Mesothelial cell of epicardium (in vitro differentiated cells): ENCODE measurements at regions not wholly inside any gene's neighbourhood (a gene's known extent, or its start where the extent isn't known, plus 50 kb on each side); places are given as distances from the start of the nearest gene placed in this dataset.

Experiments
- DNase-seq, 2 experiments: peaks; one replicate each; pipeline ENCODE4 v3.0.0; 2021; ENCODE audit warnings: low spot score in 2 of 2; ENCODE audit not compliant: unreplicated experiment in 2 of 2
- H3K27ac Mint-ChIP-seq: 2 replicates; pipeline ENCODE4 v1.8.0; 2021; ENCODE audit warnings: mixed read lengths
- H3K27me3 Mint-ChIP-seq: 2 replicates; pipeline ENCODE4 v1.8.0; 2021; ENCODE audit warnings: low read depth, mixed read lengths
- H3K36me3 Mint-ChIP-seq: 2 replicates; pipeline ENCODE4 v1.8.0; 2021; ENCODE audit warnings: mixed read lengths
- H3K4me1 Mint-ChIP-seq: 2 replicates; pipeline ENCODE4 v1.8.0; 2021; ENCODE audit warnings: mixed read lengths
- H3K4me3 Mint-ChIP-seq: 2 replicates; pipeline ENCODE4 v1.8.0; 2021; ENCODE audit warnings: mild to moderate bottlenecking, moderate library complexity, mixed read lengths
- H3K9me3 Mint-ChIP-seq: 2 replicates; pipeline ENCODE4 v1.8.0; 2021; ENCODE audit warnings: mixed read lengths
- CTCF ChIP-seq: fragments of 200-600 bp; sonication (generic); IDR thresholded peaks from one replicate; pipeline ENCODE4 v1.5.0; 2021; ENCODE audit warnings: antibody characterized with exemption; ENCODE audit not compliant: unreplicated experiment

GRCh38 chr5:74322944-74323343 lies 317.6 kb downstream of the ENC1 start:
- H3K4me3 Mint-ChIP-seq: no peak overlapping the region
- no peak overlapping the region for H3K27ac Mint-ChIP-seq
- no peak for TF ChIP-seq CTCF
- H3K4me1 Mint-ChIP-seq: peaks cover 45% of the 10 kb centered on the region
- no peaks in the 10 kb centered on the region for H3K36me3 Mint-ChIP-seq
- no peak for DNase-seq
- no peaks in the 10 kb centered on the region for H3K27me3 Mint-ChIP-seq
- peaks cover 6% of the 10 kb centered on the region for H3K9me3 Mint-ChIP-seq

GRCh38 chr5:74322191-74322590 lies 318.3 kb downstream of the ENC1 start:
- no peak overlapping the region for H3K4me3 Mint-ChIP-seq
- TF ChIP-seq CTCF: no peak
- DNase-seq: no peak
- no peak overlapping the region for H3K27ac Mint-ChIP-seq
- no peaks in the 10 kb centered on the region for H3K36me3 Mint-ChIP-seq
- peaks cover 38% of the 10 kb centered on the region for H3K4me1 Mint-ChIP-seq
- no peaks in the 10 kb centered on the region for H3K27me3 Mint-ChIP-seq
- peaks cover 6% of the 10 kb centered on the region for H3K9me3 Mint-ChIP-seq

- DNase-seq: no peak
- Mint-ChIP-seq H3K4me3 (no peak overlapping the region), H3K36me3 (no peaks in the 10 kb centered on the region)
These were observed 319.2 kb downstream of the ENC1 start for GRCh38 chr5:74321326-74321725.

GRCh38 chr5:74320526-74320925 lies 320.0 kb downstream of the ENC1 start:
- no peak for TF ChIP-seq CTCF
- H3K36me3 Mint-ChIP-seq: no peaks in the 10 kb centered on the region
- H3K4me1 Mint-ChIP-seq: peaks cover 36% of the 10 kb centered on the region
- H3K4me3 Mint-ChIP-seq: no peak overlapping the region
- DNase-seq: no peak
- H3K9me3 Mint-ChIP-seq: peaks cover 6% of the 10 kb centered on the region
- no peaks in the 10 kb centered on the region for H3K27me3 Mint-ChIP-seq
- no peak overlapping the region for H3K27ac Mint-ChIP-seq

More at GRCh38 chr5:74321326-74321725, 319.2 kb downstream of the ENC1 start:
- H3K27ac Mint-ChIP-seq: no peak overlapping the region
- H3K9me3 Mint-ChIP-seq: peaks cover 6% of the 10 kb centered on the region
- peaks cover 35% of the 10 kb centered on the region for H3K4me1 Mint-ChIP-seq
- no peak for TF ChIP-seq CTCF
- no peaks in the 10 kb centered on the region for H3K27me3 Mint-ChIP-seq

DNA sequence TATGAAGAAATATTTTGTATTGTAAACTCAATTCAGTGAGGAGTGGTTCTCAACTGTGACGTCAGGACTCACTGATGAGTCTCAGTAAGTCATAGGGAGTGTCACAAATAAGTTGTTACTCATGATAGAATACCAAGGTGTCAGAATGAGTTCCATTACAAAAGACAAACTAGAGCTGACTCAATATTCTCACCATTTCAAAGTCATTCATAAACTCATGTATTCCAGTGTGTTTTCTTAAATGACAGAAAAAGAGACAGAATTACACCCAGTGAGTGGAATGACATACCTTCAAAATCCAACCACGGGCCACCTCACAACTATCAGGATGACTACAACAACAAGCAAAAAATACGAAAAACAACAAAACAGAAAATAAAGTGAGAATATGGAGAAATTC lies 321.5 kb downstream of the ENC1 start:
- Mint-ChIP-seq H3K9me3 (peaks cover 6% of the 10 kb centered on the region), H3K4me1 (peaks cover 35% of the 10 kb centered on the region), H3K36me3 (no peaks in the 10 kb centered on the region), H3K27me3 (no peaks in the 10 kb centered on the region), H3K4me3 (no peak overlapping the region), H3K27ac (peak overlapping the region; percentile 82)
- DNase-seq: no peak
- no peak for TF ChIP-seq CTCF

DNA sequence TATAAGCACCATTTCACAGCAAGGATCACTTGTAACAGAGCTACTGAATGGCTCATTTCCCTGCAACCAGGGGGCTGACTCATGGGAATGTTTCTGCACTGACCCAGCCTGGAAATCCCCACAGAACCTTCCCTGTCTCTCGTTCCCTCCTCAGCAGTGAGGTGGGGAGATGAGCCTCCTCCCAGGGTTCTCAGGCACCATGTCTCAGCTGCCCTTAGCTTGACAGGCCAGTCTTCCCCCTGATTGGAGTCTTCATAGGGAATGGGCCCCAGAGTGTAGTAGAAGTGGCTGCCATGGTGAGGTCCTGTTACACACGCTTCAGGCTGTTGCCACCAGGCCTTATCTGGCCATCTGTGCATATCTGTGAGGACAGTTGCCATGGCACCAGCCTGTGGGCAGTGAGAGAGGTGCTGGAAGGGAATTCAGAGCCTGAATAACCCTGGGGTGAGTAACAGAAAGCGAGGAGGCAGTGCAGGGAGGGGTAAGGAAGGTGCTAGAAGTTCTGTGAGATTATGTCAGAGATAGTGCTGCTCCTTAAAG lies 324.4 kb downstream of the ENC1 start:
- no peak for TF ChIP-seq CTCF
- DNase-seq: no peak
- Mint-ChIP-seq H3K27me3 (no peaks in the 10 kb centered on the region), H3K36me3 (no peaks in the 10 kb centered on the region), H3K9me3 (peaks cover 10% of the 10 kb centered on the region), H3K4me1 (peaks cover 45% of the 10 kb centered on the region), H3K4me3 (no peak overlapping the region), H3K27ac (peak overlapping the region; percentile 64)
